SK-N-SH treated with all-trans-retinoic acid at 6 μM for 48 hours (cell line): ENCODE measurements at regions not wholly inside any gene's neighbourhood (a gene's known extent, or its start where the extent isn't known, plus 50 kb on each side); places are given as distances from the start of the nearest gene placed in this dataset.

Source experiments
- ATAC-seq: fragments of 200-7000 bp; cut with Tn5 transposase; 3 replicates; pipeline ENCODE4 v1.9.1; 2020; ENCODE audit warnings: mild to moderate bottlenecking, moderate library complexity
- ARNTL ChIP-seq: fragments of 450-650 bp; formaldehyde crosslinking; IDR thresholded peaks from 2 replicates; pipeline ENCODE4 v1.5.0; 2020; ENCODE audit warnings: low read depth, mild to moderate bottlenecking, moderate library complexity, borderline replicate concordance
- BACH2 ChIP-seq: fragments of 250-450 bp; sonication (Bioruptor Pico); IDR thresholded peaks from 2 replicates; pipeline ENCODE4 v1.9.0; 2021; ENCODE audit warnings: mild to moderate bottlenecking, borderline replicate concordance
- ESRRG ChIP-seq: fragments of 250-450 bp; sonication (Bioruptor Pico); IDR thresholded peaks from 2 replicates; pipeline ENCODE4 v1.6.1; 2021; ENCODE audit warnings: mild to moderate bottlenecking
- ISL1 ChIP-seq: fragments of 250-450 bp; sonication (Bioruptor Pico); IDR thresholded peaks from 2 replicates; pipeline ENCODE4 v2.1.2; 2022; ENCODE audit warnings: mild to moderate bottlenecking, moderate library complexity
- PATZ1 ChIP-seq: fragments of 250-450 bp; sonication (Bioruptor Pico); IDR thresholded peaks from 2 replicates; pipeline ENCODE4 v1.8.0; 2020; ENCODE audit warnings: mild to moderate bottlenecking, moderate library complexity, borderline replicate concordance
- POU6F1 ChIP-seq: fragments of 250-450 bp; sonication (Bioruptor Pico); IDR thresholded peaks from 2 replicates; pipeline ENCODE4 v1.8.0; 2021; ENCODE audit warnings: low read depth, mild to moderate bottlenecking, moderate library complexity, borderline replicate concordance
- RARB ChIP-seq: fragments of 250-450 bp; sonication (Bioruptor Pico); IDR thresholded peaks from 2 replicates; pipeline ENCODE4 v1.8.0; 2021; ENCODE audit warnings: mild to moderate bottlenecking, moderate library complexity
- SNAI2 ChIP-seq: fragments of 250-450 bp; sonication (Bioruptor Pico); IDR thresholded peaks from 2 replicates; pipeline ENCODE4 v1.5.0; 2020; ENCODE audit warnings: mild to moderate bottlenecking, moderate library complexity
- TCF4 ChIP-seq: fragments of 250-450 bp; sonication (Bioruptor Pico); IDR thresholded peaks from 2 replicates; pipeline ENCODE4 v1.8.0; 2021; ENCODE audit warnings: mild to moderate bottlenecking, moderate library complexity, borderline replicate concordance
- TSHZ2 ChIP-seq: fragments of 250-450 bp; sonication (Bioruptor Pico); IDR thresholded peaks from 2 replicates; pipeline ENCODE4 v1.5.0; 2020; ENCODE audit warnings: mild to moderate bottlenecking, moderate library complexity
- ZC3H10 ChIP-seq: fragments of 250-450 bp; sonication (Bioruptor Pico); IDR thresholded peaks from 2 replicates; pipeline ENCODE4 v1.5.1; 2021; ENCODE audit warnings: mild to moderate bottlenecking, moderate library complexity
- ZFP30 ChIP-seq: fragments of 450-650 bp; formaldehyde crosslinking; IDR thresholded peaks from 2 replicates; pipeline ENCODE4 v1.5.0; 2022; ENCODE audit warnings: mild to moderate bottlenecking, moderate library complexity
- ZNF565 ChIP-seq: fragments of 450-650 bp; formaldehyde crosslinking; conservative IDR thresholded peaks from 2 replicates; pipeline ENCODE4 v1.5.0; 2020; ENCODE audit warnings: low read depth, mild to moderate bottlenecking, moderate library complexity
- ZNF70 ChIP-seq: fragments of 450-650 bp; formaldehyde crosslinking; IDR thresholded peaks from 2 replicates; pipeline ENCODE4 v1.5.0; 2020; ENCODE audit warnings: mild to moderate bottlenecking, moderate library complexity
- ZNF8 ChIP-seq: fragments of 450-650 bp; formaldehyde crosslinking; IDR thresholded peaks from 2 replicates; pipeline ENCODE4 v1.5.0; 2020; ENCODE audit warnings: mild to moderate bottlenecking, moderate library complexity
- TF ChIP-seq, protein P1 (sequence below): fragments of 250-450 bp; sonication (Bioruptor Pico); IDR thresholded peaks from 2 replicates; pipeline ENCODE4 v1.5.1; 2021; ENCODE audit warnings: mild to moderate bottlenecking, moderate library complexity
- TF ChIP-seq, protein P2 (sequence below): fragments of 250-450 bp; sonication (Bioruptor Pico); IDR thresholded peaks from 2 replicates; pipeline ENCODE4 v1.5.1; 2020; ENCODE audit warnings: low read depth, mild to moderate bottlenecking, moderate library complexity

DNA sequence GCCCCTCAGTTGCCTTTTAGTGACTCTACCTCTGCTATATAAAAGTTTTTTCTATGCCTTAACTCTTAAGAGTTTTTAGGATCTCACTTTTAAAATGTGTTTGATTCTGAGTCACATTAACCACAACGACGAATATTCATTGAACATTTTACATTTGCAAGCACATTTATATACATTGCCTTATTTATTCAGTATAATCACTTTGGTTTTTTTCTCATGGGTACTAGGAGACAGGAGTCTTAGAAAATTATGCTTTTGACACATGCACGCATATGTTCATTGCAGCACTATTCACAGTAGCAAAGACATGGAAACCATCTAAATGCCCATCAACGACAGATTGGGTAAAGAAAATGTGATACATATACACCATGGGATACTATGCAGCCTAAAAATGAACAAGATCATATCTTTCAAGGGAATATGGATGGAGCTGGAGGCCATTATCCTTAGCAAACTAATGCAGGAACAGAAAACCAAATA, 236.9 kb upstream of the SPAG17 start:
- TF ChIP-seq PATZ1 (no peak), ZFP30 (no peak), ISL1 (CRISPR knock-in tag) (no peak), ARNTL (no peak), POU6F1 (CRISPR knock-in tag) (no peak), ZNF565 (CRISPR knock-in tag) (no peak), ZNF70 (CRISPR knock-in tag) (no peak), TSHZ2 (CRISPR knock-in tag) (no peak), BACH2 (CRISPR knock-in tag) (no peak), ZC3H10 (CRISPR knock-in tag) (no peak), ZNF8 (CRISPR knock-in tag) (no peak)
- TF ChIP-seq, all 23 proteins: peak for 0
- ATAC-seq = no peak

DNA sequence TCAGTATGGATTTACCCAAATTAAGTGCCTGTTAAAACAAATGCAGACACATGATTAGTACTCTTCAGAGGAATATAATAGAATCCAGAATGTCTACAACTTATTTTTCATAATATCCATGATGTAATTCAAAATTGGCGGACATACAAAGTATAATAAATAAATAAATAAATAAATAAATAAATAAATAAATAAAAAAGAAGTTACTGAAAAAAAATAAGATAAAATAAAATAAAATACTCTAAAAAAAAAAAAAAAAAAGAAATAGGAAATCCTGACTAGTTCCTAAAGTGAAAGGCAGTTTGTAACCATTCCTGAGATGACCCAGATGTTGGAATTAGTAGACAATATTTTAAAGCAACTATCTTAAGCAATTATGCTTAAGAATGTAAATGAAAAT, 219.0 kb upstream of the SPAG17 start:
- no peak for ATAC-seq
- TF ChIP-seq TSHZ2 (CRISPR knock-in tag) = no peak
- no peak for TF ChIP-seq RARB (CRISPR knock-in tag)
- TF ChIP-seq ZNF70 (CRISPR knock-in tag) = no peak
- no peak for TF ChIP-seq ZFP30
- TF ChIP-seq, protein P1, sequence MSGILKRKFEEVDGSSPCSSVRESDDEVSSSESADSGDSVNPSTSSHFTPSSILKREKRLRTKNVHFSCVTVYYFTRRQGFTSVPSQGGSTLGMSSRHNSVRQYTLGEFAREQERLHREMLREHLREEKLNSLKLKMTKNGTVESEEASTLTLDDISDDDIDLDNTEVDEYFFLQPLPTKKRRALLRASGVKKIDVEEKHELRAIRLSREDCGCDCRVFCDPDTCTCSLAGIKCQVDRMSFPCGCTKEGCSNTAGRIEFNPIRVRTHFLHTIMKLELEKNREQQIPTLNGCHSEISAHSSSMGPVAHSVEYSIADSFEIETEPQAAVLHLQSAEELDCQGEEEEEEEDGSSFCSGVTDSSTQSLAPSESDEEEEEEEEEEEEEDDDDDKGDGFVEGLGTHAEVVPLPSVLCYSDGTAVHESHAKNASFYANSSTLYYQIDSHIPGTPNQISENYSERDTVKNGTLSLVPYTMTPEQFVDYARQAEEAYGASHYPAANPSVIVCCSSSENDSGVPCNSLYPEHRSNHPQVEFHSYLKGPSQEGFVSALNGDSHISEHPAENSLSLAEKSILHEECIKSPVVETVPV (CRISPR knock-in tag) = no peak
- TF ChIP-seq PATZ1 = no peak
- TF ChIP-seq ZC3H10 (CRISPR knock-in tag) = no peak
- no peak for TF ChIP-seq TCF4
- no peak for TF ChIP-seq BACH2 (CRISPR knock-in tag)
- no peak for TF ChIP-seq SNAI2
- no peak for TF ChIP-seq ZNF565 (CRISPR knock-in tag)
- TF ChIP-seq POU6F1 (CRISPR knock-in tag) = no peak
- TF ChIP-seq, protein P2, sequence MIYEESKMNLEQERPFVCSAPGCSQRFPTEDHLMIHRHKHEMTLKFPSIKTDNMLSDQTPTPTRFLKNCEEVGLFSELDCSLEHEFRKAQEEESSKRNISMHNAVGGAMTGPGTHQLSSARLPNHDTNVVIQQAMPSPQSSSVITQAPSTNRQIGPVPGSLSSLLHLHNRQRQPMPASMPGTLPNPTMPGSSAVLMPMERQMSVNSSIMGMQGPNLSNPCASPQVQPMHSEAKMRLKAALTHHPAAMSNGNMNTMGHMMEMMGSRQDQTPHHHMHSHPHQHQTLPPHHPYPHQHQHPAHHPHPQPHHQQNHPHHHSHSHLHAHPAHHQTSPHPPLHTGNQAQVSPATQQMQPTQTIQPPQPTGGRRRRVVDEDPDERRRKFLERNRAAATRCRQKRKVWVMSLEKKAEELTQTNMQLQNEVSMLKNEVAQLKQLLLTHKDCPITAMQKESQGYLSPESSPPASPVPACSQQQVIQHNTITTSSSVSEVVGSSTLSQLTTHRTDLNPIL (CRISPR knock-in tag) = no peak
- TF ChIP-seq ZNF8 (CRISPR knock-in tag) = no peak
- TF ChIP-seq ESRRG (CRISPR knock-in tag) = no peak
